GM12873 (cell line): ENCODE measurements at regions not wholly inside any gene's neighbourhood (a gene's known extent, or its start where the extent isn't known, plus 50 kb on each side); places are given as distances from the start of the nearest gene placed in this dataset.

Source experiments
- CTCF ChIP-seq: IDR thresholded peaks from 2 replicates; pipeline ENCODE4 v1.5.1; 2012; ENCODE audit warnings: low read depth, mild to moderate bottlenecking, moderate library complexity, low read length, control low read depth; ENCODE audit not compliant: insufficient read depth; ENCODE audit errors: missing control alignments

GRCh38 chr14:58697930-58698642 is 60.3 kb downstream of the DACT1 start:
- TF ChIP-seq CTCF = no peak

- TF ChIP-seq CTCF = no peak
Measured at GRCh38 chr14:58699681-58700205, 62.0 kb downstream of the DACT1 start.

GRCh38 chr14:58701156-58701555 is 63.4 kb downstream of the DACT1 start:
- TF ChIP-seq CTCF = no peak

- TF ChIP-seq CTCF = no peak
Measured at GRCh38 chr14:58701604-58702003, 63.8 kb downstream of the DACT1 start.

GRCh38 chr14:58702441-58703160 is 64.8 kb downstream of the DACT1 start:
- no peak for TF ChIP-seq CTCF

GRCh38 chr14:58703161-58703506 is 65.4 kb downstream of the DACT1 start:
- no peak for TF ChIP-seq CTCF

GRCh38 chr14:58705066-58705465 is 67.3 kb downstream of the DACT1 start:
- TF ChIP-seq CTCF = no peak
